ENCODE measurements at regions not wholly inside any gene's neighbourhood (a gene's known extent, or its start where the extent isn't known, plus 50 kb on each side); places are given as distances from the start of the nearest gene placed in this dataset.

GRCh38 chr1:29481031-29481430, 244.7 kb downstream of the PTPRU start:
- Histone ChIP-seq H3K36me3 (no peaks in the 10 kb centered on the region), H3K9me3 (no peaks in the 10 kb centered on the region), H3K4me3 (no peak overlapping the region), H3K27me3 (no peaks in the 10 kb centered on the region), H3K4me1 (no peaks in the 10 kb centered on the region), H3K27ac (no peak overlapping the region)
- intact Hi-C loops (cut with DNase I) = no loop called here
- no peak for TF ChIP-seq CTCF (IDR thresholded peaks at IDR 0.05)
- DNase-seq (ENCODE audit: low spot score in 2 of 2) = peak in 1 of 2 donors; percentile 30

DNA sequence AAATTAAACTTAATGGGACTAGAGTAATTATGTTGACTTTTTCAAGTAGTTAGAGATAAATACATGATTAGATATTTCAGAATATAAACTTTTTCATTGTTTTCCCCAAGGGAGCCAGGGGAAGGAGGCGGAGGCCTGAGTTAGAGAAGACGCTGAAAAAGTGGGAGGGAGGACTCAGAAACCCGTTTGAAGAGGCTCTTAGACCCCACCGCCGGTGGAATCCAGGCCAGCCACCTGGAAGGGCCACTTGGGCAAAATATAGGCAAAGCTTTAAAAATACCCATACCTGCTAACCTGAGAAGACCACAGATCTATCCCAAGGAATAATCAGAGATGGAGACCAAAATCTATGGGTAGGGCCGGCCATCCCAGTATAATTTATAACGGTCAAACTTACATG, 242.6 kb downstream of the PTPRU start:
- no peaks in the 10 kb centered on the region for H3K36me3 ChIP-seq
- H3K27me3 ChIP-seq = no peaks in the 10 kb centered on the region
- H3K4me3 ChIP-seq = no peak overlapping the region
- H3K9me3 ChIP-seq = no peaks in the 10 kb centered on the region
- DNase-seq (ENCODE audit: low spot score in 2 of 2) = no peak
- TF ChIP-seq CTCF (IDR thresholded peaks at IDR 0.05) = no peak
- no peak overlapping the region for H3K27ac ChIP-seq
- intact Hi-C loops (cut with DNase I) = no loop called here
- H3K4me1 ChIP-seq = no peaks in the 10 kb centered on the region

DNA sequence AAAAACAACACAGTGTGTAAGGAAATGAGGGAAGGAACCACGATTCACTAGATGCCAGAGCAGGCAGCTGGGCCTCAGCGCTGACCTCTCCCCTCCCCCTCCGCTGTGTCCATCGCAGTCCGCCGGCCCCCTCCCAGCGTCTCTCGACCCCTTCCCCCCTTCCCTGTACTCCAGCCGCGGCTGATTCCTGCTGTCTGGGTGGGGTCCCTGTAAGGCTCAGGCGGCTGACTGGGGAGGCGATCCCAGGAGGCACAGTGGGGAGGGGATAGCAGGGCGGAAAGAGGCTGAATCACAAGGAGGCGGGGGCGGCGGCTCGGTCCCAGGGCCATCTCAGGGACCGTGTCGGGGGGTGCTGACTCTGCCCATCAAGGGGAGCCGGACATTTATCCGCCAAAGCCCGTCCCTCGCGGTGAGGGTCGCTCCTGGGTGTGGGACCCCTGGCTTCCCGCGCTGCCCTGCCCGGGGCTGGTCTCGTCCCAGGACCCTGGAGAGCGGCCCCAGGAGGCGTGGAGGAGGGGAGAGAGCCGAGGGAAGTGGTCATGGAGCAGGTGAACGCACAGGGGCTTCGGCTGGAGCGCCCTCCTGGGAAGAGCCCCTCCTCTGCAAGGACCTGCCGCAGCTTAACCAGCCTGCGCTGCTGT, 241.9 kb downstream of the PTPRU start:
- H3K27me3 ChIP-seq = no peaks in the 10 kb centered on the region
- intact Hi-C loops (cut with DNase I) = no loop called here
- H3K4me1 ChIP-seq = no peaks in the 10 kb centered on the region
- no peaks in the 10 kb centered on the region for H3K9me3 ChIP-seq
- no peak overlapping the region for H3K4me3 ChIP-seq
- H3K36me3 ChIP-seq = no peaks in the 10 kb centered on the region
- peak in 1 of 2 donors; percentile 39 for DNase-seq (ENCODE audit: low spot score in 2 of 2)
- TF ChIP-seq CTCF (IDR thresholded peaks at IDR 0.05) = no peak
- H3K27ac ChIP-seq = no peak overlapping the region

- no peaks in the 10 kb centered on the region for H3K36me3 ChIP-seq
- intact Hi-C loops (cut with DNase I) = no loop called here
- H3K27me3 ChIP-seq = no peaks in the 10 kb centered on the region
- H3K9me3 ChIP-seq = no peaks in the 10 kb centered on the region
- no peak for TF ChIP-seq CTCF (IDR thresholded peaks at IDR 0.05)
- no peaks in the 10 kb centered on the region for H3K4me1 ChIP-seq
- no peak overlapping the region for H3K27ac ChIP-seq
- DNase-seq (ENCODE audit: low spot score in 2 of 2) = peak in 1 of 2 donors; percentile 21
- no peak overlapping the region for H3K4me3 ChIP-seq
These were observed 239.0 kb downstream of the PTPRU start for GRCh38 chr1:29475326-29475725.

GRCh38 chr1:29474274-29475244, 238.2 kb downstream of the PTPRU start:
- Histone ChIP-seq H3K4me3 (no peak overlapping the region), H3K27ac (no peak overlapping the region), H3K4me1 (no peaks in the 10 kb centered on the region), H3K27me3 (no peaks in the 10 kb centered on the region), H3K9me3 (no peaks in the 10 kb centered on the region), H3K36me3 (no peaks in the 10 kb centered on the region)
- DNase-seq (ENCODE audit: low spot score in 2 of 2) = peak in 1 of 2 donors; percentile 28
- intact Hi-C loops (cut with DNase I) = no loop called here
- no peak for TF ChIP-seq CTCF (IDR thresholded peaks at IDR 0.05)
